GM12891 (cell line): ENCODE measurements at regions not wholly inside any gene's neighbourhood (a gene's known extent, or its start where the extent isn't known, plus 50 kb on each side); places are given as distances from the start of the nearest gene placed in this dataset.
"Not testable (repeated sequence)": the region's sequence is repeated elsewhere in the genome, so short reads cannot be mapped to it uniquely, and the experiment has no call there.

Experiments
- POLR2A ChIP-seq: IDR thresholded peaks from 2 replicates; pipeline ENCODE4 v1.6.1; 2011; ENCODE audit warnings: low read depth, low read length, control low read depth
- POLR2AphosphoS5 ChIP-seq: IDR thresholded peaks from 2 replicates; pipeline ENCODE4 v1.6.1; 2011; ENCODE audit warnings: low read depth, low read length, control low read depth

- not testable (repeated sequence) for TF ChIP-seq POLR2AphosphoS5, POLR2A
Measured at GRCh38 chr5:77894103-77894502, 118.0 kb upstream of the TBCA start.
